LNCaP clone FGC (cell line): ENCODE measurements at regions not wholly inside any gene's neighbourhood (a gene's known extent, or its start where the extent isn't known, plus 50 kb on each side); places are given as distances from the start of the nearest gene placed in this dataset.
"Not testable (repeated sequence)": the region's sequence is repeated elsewhere in the genome, so short reads cannot be mapped to it uniquely, and the experiment has no call there.

ENCODE experiments used
- DNase-seq: peaks from one replicate; pipeline ENCODE4 v3.0.0-alpha.2; 2011; ENCODE audit warnings: low read depth
- H3K4me3 ChIP-seq: 2 replicates; pipeline ENCODE4 v1.5.1; 2011; ENCODE audit warnings: mild to moderate bottlenecking, low read depth, low read length, control low read depth
- TF ChIP-seq, protein P1 (sequence below): IDR thresholded peaks from 2 replicates; pipeline ENCODE4 v1.5.1; 2012; ENCODE audit warnings: mild to moderate bottlenecking; ENCODE audit not compliant: control insufficient read depth, insufficient read depth; ENCODE audit errors: extremely low read depth

DNA sequence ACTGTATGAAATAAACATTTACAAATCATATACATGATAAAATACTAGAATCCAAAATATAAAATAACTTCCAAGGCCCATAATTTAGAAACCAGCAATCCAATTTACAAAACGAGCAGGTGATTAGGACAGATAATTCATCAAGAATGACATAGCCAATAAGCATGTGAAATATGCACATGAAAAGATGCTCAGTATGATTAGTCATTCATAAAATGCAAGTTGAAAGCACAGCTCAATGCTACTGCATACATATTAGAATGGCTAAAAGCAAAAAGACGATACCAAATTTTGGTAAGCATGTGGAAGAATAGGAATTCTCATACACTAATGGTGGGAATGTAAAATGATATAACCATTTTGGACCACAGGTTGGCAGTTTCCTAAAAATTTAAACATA is 837.2 kb upstream of the MIR17HG start:
- TF ChIP-seq, protein P1, sequence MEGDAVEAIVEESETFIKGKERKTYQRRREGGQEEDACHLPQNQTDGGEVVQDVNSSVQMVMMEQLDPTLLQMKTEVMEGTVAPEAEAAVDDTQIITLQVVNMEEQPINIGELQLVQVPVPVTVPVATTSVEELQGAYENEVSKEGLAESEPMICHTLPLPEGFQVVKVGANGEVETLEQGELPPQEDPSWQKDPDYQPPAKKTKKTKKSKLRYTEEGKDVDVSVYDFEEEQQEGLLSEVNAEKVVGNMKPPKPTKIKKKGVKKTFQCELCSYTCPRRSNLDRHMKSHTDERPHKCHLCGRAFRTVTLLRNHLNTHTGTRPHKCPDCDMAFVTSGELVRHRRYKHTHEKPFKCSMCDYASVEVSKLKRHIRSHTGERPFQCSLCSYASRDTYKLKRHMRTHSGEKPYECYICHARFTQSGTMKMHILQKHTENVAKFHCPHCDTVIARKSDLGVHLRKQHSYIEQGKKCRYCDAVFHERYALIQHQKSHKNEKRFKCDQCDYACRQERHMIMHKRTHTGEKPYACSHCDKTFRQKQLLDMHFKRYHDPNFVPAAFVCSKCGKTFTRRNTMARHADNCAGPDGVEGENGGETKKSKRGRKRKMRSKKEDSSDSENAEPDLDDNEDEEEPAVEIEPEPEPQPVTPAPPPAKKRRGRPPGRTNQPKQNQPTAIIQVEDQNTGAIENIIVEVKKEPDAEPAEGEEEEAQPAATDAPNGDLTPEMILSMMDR, result no peak
- no peak overlapping the region for H3K4me3 ChIP-seq
- no peak for DNase-seq

DNA sequence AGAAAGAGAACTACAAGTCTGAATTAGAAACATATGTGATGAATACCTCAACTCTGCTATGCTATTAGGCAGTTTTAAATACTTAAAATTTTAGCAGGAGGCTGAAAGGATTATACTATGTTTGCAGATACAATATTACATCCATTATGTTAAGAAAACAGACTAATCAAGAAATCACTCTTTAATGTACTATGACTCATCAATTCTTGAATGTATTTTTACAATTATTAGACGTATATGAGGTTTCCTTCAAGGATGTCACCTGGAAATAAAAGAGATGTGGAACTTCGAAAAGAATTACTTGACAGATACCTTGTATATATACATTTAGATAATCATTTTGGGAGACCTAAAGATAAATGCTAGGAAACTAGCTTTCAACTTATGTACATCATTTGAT is 835.6 kb upstream of the MIR17HG start:
- DNase-seq, result no peak
- H3K4me3 ChIP-seq, result no peak overlapping the region
- TF ChIP-seq, protein P1, result no peak

DNA sequence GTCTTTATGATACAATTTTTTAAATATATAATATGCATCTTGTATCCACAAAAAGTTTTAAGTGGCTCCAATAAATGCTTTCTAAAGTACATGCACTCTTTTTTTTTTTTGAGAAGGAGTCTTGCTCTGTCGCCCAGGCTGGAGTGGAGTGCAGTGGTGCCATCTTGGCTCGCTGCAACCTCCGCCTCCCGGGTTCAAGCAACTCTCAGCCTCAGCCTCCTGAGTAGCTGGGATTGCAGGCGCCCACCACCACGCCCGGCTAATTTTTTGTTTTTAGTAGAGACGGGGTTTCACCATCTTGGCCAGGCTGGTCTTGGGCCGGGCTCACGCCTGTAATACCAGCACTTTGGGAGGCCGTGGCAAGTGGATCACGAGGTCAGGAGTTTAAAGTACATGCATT is 832.8 kb upstream of the MIR17HG start:
- DNase-seq, result not testable (repeated sequence)

DNA sequence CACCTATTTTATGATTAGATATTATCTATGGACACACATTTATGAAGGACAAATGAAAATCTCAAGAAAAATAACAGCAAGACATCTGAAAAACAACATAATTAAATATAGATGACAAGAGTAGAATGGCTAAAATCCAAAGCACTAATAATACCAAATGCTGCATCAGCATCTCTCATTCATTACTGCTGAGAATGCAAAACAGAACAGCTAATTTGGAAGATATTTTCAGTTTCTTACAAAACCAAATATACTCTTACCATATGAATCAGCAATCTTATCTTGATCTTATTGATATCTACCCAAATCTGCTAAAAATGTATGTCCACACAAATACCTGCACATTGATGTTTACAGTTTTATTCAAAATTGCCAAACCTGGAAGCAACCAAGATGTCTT is 829.1 kb upstream of the MIR17HG start:
- no peak for DNase-seq
- TF ChIP-seq, protein P1, result no peak
- no peak overlapping the region for H3K4me3 ChIP-seq

More for the DNA sequence above, 832.8 kb upstream of the MIR17HG start:
- not testable (repeated sequence) for H3K4me3 ChIP-seq

DNA sequence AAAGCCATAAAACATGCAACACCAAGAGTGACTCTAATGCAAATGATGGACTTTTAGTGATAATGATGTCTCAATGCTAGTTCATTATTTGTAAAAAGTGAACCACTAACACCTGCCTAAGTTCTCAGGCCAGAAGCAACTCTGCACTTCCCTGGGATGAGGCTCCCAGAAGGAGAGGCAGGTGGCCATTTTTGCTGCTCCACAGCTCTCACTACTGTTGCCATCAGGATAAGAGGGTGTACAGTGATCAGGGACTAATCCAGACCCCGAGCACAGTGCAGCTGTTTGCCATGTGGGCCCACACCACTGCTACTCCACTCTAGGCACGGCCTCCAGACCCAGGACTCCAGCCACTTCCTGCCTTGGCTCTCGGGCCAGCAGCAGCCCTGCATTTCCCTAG is 828.3 kb upstream of the MIR17HG start:
- H3K4me3 ChIP-seq, result no peak overlapping the region
- TF ChIP-seq, protein P1, result no peak
- DNase-seq, result no peak

DNA sequence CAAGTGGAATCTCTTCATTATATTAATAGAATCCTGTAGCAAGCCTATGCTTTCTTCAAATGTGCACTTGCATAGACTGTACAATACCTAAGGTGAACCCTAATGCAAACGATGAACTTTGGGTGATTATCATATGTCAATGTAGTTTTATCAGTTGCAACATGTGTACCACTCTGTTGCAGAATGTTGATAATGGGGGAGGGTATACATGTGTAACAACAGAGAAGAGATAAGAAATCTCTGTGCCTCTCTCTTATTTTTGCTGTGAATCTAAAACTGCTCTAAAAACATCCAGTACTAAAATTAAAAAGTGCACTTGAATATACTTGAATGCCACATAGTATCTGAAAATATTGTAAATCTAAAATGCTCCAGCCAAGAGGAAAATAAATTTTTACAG is 820.8 kb upstream of the MIR17HG start:
- DNase-seq, result no peak
- H3K4me3 ChIP-seq, result no peak overlapping the region
- TF ChIP-seq, protein P1, result no peak

DNA sequence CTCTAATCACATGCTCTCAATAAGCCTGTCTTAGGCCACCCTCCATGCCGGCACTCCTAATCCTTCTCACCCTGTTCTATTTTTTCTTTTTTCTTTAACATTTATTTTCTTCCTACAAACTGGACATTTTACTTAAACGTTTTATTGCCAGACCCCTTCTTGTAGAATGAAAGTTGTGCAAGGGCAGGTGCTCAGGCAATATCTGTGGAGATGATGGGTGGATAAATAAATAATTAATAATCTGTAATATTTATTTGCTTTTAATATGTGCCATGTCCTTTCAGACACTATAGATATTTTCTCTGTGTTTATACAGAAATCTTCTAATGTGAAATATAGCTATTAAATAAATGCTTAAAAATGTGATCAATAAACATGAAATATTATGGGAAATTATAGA is 815.7 kb upstream of the MIR17HG start:
- TF ChIP-seq, protein P1, result no peak
- no peak for DNase-seq

More for the DNA sequence above, 815.7 kb upstream of the MIR17HG start:
- no peak overlapping the region for H3K4me3 ChIP-seq
